Effector memory CD4-positive, alpha-beta T cell (primary cell): ENCODE measurements at regions not wholly inside any gene's neighbourhood (a gene's known extent, or its start where the extent isn't known, plus 50 kb on each side); places are given as distances from the start of the nearest gene placed in this dataset.
"Not testable (repeated sequence)": the region's sequence is repeated elsewhere in the genome, so short reads cannot be mapped to it uniquely, and the experiment has no call there.

Experiments used
- DNase-seq, 3 donors: peaks; one replicate each; pipeline ENCODE4 v3.0.0-alpha.2; 2020
- H3K27ac ChIP-seq: 2 replicates; pipeline ENCODE4 v1.7.0; 2013; ENCODE audit warnings: mild to moderate bottlenecking, low read length, moderate library complexity; ENCODE audit not compliant: insufficient read depth, poor library complexity, severe bottlenecking
- H3K27me3 ChIP-seq: replicated peaks from 2 replicates; pipeline ENCODE4 v1.7.0; 2013; ENCODE audit warnings: mild to moderate bottlenecking, low read length; ENCODE audit not compliant: insufficient read depth, control insufficient read depth, poor library complexity, severe bottlenecking
- H3K36me3 ChIP-seq: 2 replicates; pipeline ENCODE4 v1.7.0; 2013; ENCODE audit warnings: mild to moderate bottlenecking, low read length, moderate library complexity; ENCODE audit not compliant: control insufficient read depth, insufficient read depth
- H3K4me1 ChIP-seq: 2 replicates; pipeline ENCODE4 v1.7.0; 2013; ENCODE audit warnings: low read length, mild to moderate bottlenecking; ENCODE audit not compliant: control insufficient read depth, insufficient read depth, poor library complexity, severe bottlenecking
- H3K4me3 ChIP-seq: 2 replicates; pipeline ENCODE4 v1.7.0; 2013; ENCODE audit warnings: low read length, low read depth, mild to moderate bottlenecking; ENCODE audit not compliant: insufficient read depth, poor library complexity, severe bottlenecking
- H3K9me3 ChIP-seq: 2 replicates; pipeline ENCODE4 v1.7.0; 2013; ENCODE audit warnings: mild to moderate bottlenecking, low read length, moderate library complexity; ENCODE audit not compliant: control insufficient read depth

- H3K27me3 ChIP-seq, result no peaks in the 10 kb centered on the region
- no peaks in the 10 kb centered on the region for H3K4me1 ChIP-seq
- H3K9me3 ChIP-seq, result no peaks in the 10 kb centered on the region
- DNase-seq, result no peak
- no peak overlapping the region for H3K4me3 ChIP-seq
- H3K27ac ChIP-seq, result no peak overlapping the region
- no peaks in the 10 kb centered on the region for H3K36me3 ChIP-seq
These were observed 213.8 kb downstream of the SMAD2 start for GRCh38 chr18:47716632-47717185.

GRCh38 chr18:47710451-47710850 is 220.0 kb downstream of the SMAD2 start:
- no peak overlapping the region for H3K27ac ChIP-seq
- H3K36me3 ChIP-seq, result no peaks in the 10 kb centered on the region
- no peak for DNase-seq
- H3K4me1 ChIP-seq, result no peaks in the 10 kb centered on the region
- H3K9me3 ChIP-seq, result no peaks in the 10 kb centered on the region
- no peak overlapping the region for H3K4me3 ChIP-seq
- no peaks in the 10 kb centered on the region for H3K27me3 ChIP-seq

- Histone ChIP-seq H3K27me3 (no peaks in the 10 kb centered on the region), H3K4me3 (no peak overlapping the region), H3K27ac (no peak overlapping the region), H3K4me1 (no peaks in the 10 kb centered on the region), H3K9me3 (no peaks in the 10 kb centered on the region), H3K36me3 (no peaks in the 10 kb centered on the region)
- DNase-seq, result no peak
These were observed 220.9 kb downstream of the SMAD2 start for GRCh38 chr18:47709556-47709955.

- no peak overlapping the region for H3K4me3 ChIP-seq
- DNase-seq, result no peak
- H3K27ac ChIP-seq, result no peak overlapping the region
- no peaks in the 10 kb centered on the region for H3K36me3 ChIP-seq
- H3K4me1 ChIP-seq, result no peaks in the 10 kb centered on the region
- no peaks in the 10 kb centered on the region for H3K9me3 ChIP-seq
- H3K27me3 ChIP-seq, result no peaks in the 10 kb centered on the region
These were observed 222.3 kb downstream of the SMAD2 start for GRCh38 chr18:47708206-47708605.

- no peaks in the 10 kb centered on the region for H3K36me3 ChIP-seq
These were observed 229.3 kb downstream of the SMAD2 start for GRCh38 chr18:47701134-47701533.

GRCh38 chr18:47696870-47697269 is 233.6 kb downstream of the SMAD2 start:
- no peaks in the 10 kb centered on the region for H3K4me1 ChIP-seq
- no peaks in the 10 kb centered on the region for H3K27me3 ChIP-seq
- no peaks in the 10 kb centered on the region for H3K9me3 ChIP-seq
- no peak for DNase-seq
- no peak overlapping the region for H3K4me3 ChIP-seq
- H3K36me3 ChIP-seq, result no peaks in the 10 kb centered on the region
- H3K27ac ChIP-seq, result no peak overlapping the region

More at GRCh38 chr18:47701134-47701533, 229.3 kb downstream of the SMAD2 start:
- Histone ChIP-seq H3K4me3 (no peak overlapping the region), H3K27ac (no peak overlapping the region), H3K9me3 (no peaks in the 10 kb centered on the region), H3K27me3 (no peaks in the 10 kb centered on the region), H3K4me1 (no peaks in the 10 kb centered on the region)
- no peak for DNase-seq

GRCh38 chr18:47691611-47692010 is 238.8 kb downstream of the SMAD2 start:
- H3K9me3 ChIP-seq, result no peaks in the 10 kb centered on the region
- no peaks in the 10 kb centered on the region for H3K36me3 ChIP-seq
- H3K27me3 ChIP-seq, result peaks cover 4% of the 10 kb centered on the region
- H3K4me1 ChIP-seq, result no peaks in the 10 kb centered on the region
- DNase-seq, result no peak
- no peak overlapping the region for H3K4me3 ChIP-seq
- no peak overlapping the region for H3K27ac ChIP-seq

- H3K36me3 ChIP-seq, H3K4me3 ChIP-seq, H3K4me1 ChIP-seq: not testable (repeated sequence)
These were observed 239.7 kb downstream of the SMAD2 start for GRCh38 chr18:47690778-47691177.

GRCh38 chr18:47689371-47689770 is 241.1 kb downstream of the SMAD2 start:
- DNase-seq, result no peak
- Histone ChIP-seq H3K9me3 (no peaks in the 10 kb centered on the region), H3K27me3 (peaks cover 4% of the 10 kb centered on the region), H3K36me3 (no peaks in the 10 kb centered on the region), H3K4me3 (no peak overlapping the region), H3K27ac (no peak overlapping the region), H3K4me1 (no peaks in the 10 kb centered on the region)

More at GRCh38 chr18:47690778-47691177, 239.7 kb downstream of the SMAD2 start:
- not testable (repeated sequence) for H3K9me3 ChIP-seq, DNase-seq, H3K27me3 ChIP-seq, H3K27ac ChIP-seq

- Histone ChIP-seq H3K27me3 (peaks cover 4% of the 10 kb centered on the region), H3K36me3 (no peaks in the 10 kb centered on the region), H3K27ac (no peak overlapping the region), H3K4me1 (no peaks in the 10 kb centered on the region), H3K9me3 (no peaks in the 10 kb centered on the region), H3K4me3 (no peak overlapping the region)
- DNase-seq, result no peak
These were observed 243.7 kb downstream of the SMAD2 start for GRCh38 chr18:47686806-47687205.
